DOHH2 (cell line): ENCODE measurements at regions not wholly inside any gene's neighbourhood (a gene's known extent, or its start where the extent isn't known, plus 50 kb on each side); places are given as distances from the start of the nearest gene placed in this dataset.

Experiments used
- EZH2phosphoT487 ChIP-seq: fragments of 200-600 bp; sonication (generic); IDR thresholded peaks from 2 replicates; pipeline ENCODE4 v1.6.1; 2017; ENCODE audit warnings: borderline replicate concordance, mild to moderate bottlenecking, antibody characterized with exemption, low read length, moderate library complexity, mixed read lengths
- TF ChIP-seq, protein P1 (sequence below): fragments of 200-600 bp; sonication (generic); IDR thresholded peaks from one replicate; pipeline ENCODE4 v1.5.1; 2014; ENCODE audit warnings: antibody characterized with exemption, mild to moderate bottlenecking, low read depth, low read length; ENCODE audit not compliant: poor library complexity, severe bottlenecking

DNA sequence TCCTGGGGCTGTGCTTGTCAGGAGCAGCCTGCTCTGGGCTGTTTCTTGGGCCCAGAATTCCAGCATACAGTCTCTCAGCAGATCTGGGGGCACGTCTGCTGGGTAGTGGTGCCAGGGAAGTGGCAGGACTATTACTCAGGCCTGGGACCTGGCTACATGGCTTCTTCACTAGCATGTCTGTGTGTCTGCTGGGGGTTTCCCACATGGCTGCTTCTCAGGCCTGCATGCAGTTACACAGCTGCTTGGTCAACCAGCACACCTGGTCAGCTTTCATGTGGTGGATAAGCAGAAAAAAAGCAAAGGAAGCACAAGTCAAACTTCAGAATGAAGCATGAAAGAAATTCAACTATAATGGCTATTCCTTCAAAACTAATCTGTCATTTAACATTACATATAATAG, 316.2 kb upstream of the NOX3 start:
- TF ChIP-seq, protein P1, sequence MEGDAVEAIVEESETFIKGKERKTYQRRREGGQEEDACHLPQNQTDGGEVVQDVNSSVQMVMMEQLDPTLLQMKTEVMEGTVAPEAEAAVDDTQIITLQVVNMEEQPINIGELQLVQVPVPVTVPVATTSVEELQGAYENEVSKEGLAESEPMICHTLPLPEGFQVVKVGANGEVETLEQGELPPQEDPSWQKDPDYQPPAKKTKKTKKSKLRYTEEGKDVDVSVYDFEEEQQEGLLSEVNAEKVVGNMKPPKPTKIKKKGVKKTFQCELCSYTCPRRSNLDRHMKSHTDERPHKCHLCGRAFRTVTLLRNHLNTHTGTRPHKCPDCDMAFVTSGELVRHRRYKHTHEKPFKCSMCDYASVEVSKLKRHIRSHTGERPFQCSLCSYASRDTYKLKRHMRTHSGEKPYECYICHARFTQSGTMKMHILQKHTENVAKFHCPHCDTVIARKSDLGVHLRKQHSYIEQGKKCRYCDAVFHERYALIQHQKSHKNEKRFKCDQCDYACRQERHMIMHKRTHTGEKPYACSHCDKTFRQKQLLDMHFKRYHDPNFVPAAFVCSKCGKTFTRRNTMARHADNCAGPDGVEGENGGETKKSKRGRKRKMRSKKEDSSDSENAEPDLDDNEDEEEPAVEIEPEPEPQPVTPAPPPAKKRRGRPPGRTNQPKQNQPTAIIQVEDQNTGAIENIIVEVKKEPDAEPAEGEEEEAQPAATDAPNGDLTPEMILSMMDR, result no peak
- TF ChIP-seq EZH2phosphoT487, result no peak
